Panc1 (cell line): ENCODE measurements at regions not wholly inside any gene's neighbourhood (a gene's known extent, or its start where the extent isn't known, plus 50 kb on each side); places are given as distances from the start of the nearest gene placed in this dataset.

ENCODE experiments used
- CTCF ChIP-seq: fragments of 450-650 bp; IDR thresholded peaks from 2 replicates; pipeline ENCODE4 v1.5.1; 2017; ENCODE audit warnings: mild to moderate bottlenecking
- POLR2AphosphoS5 ChIP-seq: IDR thresholded peaks from 2 replicates; pipeline ENCODE4 v1.6.1; 2012; ENCODE audit warnings: mild to moderate bottlenecking, low read depth, low read length, moderate library complexity
- SIN3A ChIP-seq: IDR thresholded peaks from 2 replicates; pipeline ENCODE4 v1.6.1; 2012; ENCODE audit warnings: low read depth, mild to moderate bottlenecking, low read length, moderate library complexity, borderline replicate concordance; ENCODE audit not compliant: insufficient read depth
- TCF7L2 ChIP-seq: IDR thresholded peaks from 2 replicates; pipeline ENCODE4 v1.6.1; 2011; ENCODE audit warnings: mild to moderate bottlenecking, low read depth, low read length, inconsistent platforms

GRCh38 chr4:107389965-107390364 is 330.1 kb downstream of the PAPSS1 start:
- TF ChIP-seq CTCF (no peak), POLR2AphosphoS5 (no peak), SIN3A (no peak), TCF7L2 (no peak)
